ENCODE measurements at regions not wholly inside any gene's neighbourhood (a gene's known extent, or its start where the extent isn't known, plus 50 kb on each side); places are given as distances from the start of the nearest gene placed in this dataset.

DNA sequence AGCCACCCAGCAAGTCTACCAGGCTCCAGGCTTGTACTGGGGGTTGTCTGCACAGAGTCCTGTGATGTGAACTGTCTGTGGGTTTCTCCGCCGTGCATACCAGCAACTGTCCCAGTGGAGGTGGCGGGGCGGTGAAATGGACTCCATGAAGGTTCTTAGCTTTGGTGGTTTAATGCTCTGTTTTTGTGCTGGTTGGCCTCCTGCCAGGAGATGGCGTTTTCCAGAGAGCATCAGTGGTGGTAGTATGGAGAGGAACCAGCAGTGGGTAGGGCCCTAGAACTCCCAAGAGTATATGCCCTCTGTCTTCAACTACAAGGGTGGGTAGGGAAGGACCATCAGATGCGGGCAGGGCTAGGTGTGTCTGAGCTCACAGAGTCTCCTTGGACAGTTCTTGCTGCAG, 303.8 kb downstream of the TMEM121 start:
- no peak for DNase-seq
- Mint-ChIP-seq H3K4me1 (peaks cover 5% of the 10 kb centered on the region), H3K27me3 (peaks cover 53% of the 10 kb centered on the region), H3K27ac (no peak overlapping the region), H3K4me3 (no peak overlapping the region), H3K9me3 (no peaks in the 10 kb centered on the region)
- ATAC-seq: no peak

DNA sequence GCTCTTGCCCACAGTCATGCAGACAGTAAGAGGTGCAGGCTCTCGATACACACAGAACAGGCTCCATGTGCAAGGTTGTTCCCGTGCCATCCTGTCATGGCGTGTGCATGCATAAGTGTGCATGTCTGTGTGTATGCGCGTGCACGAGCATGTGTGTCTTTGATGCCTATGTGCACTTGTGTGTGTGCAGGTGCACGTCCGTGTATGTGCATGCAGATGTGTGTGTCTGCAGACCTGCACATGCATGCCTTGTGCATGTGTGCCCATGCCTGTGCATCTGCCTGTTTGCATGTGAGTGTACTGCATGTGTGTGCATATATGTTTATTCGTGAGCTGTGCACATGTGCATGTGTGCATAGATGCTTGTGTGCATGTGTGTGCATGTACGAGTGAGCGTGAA, 309.8 kb downstream of the TMEM121 start:
- ATAC-seq: no peak
- H3K4me3 Mint-ChIP-seq: no peak overlapping the region

DNA sequence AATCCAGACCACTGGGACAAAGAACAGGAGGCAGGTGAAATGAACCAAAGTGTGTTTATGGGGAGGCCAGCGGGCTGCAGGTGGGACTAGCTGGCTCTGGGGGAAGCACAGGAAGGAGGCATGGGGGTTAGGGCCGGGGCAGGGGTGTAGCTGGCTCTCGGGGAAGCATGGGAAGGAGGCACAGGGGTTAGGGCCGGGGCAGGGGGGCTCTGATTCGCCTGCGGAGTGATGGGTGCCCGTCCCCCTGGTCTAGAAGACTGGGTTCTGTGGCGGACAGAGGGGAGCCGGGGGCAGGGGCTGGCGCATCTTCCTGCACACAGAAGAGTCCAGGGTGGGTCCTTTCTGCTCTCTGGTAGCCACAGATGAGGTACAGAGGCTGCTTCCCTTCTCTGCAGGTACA, 310.3 kb downstream of the TMEM121 start:
- H3K4me1 Mint-ChIP-seq: no peaks in the 10 kb centered on the region
- no peak overlapping the region for H3K4me3 Mint-ChIP-seq
- ATAC-seq (no peak), DNase-seq (no peak)
- H3K27me3 Mint-ChIP-seq: no peaks in the 10 kb centered on the region
- H3K9me3 Mint-ChIP-seq: no peaks in the 10 kb centered on the region
- H3K27ac Mint-ChIP-seq: no peak overlapping the region

More for the DNA sequence above, 309.8 kb downstream of the TMEM121 start:
- H3K9me3 Mint-ChIP-seq: no peaks in the 10 kb centered on the region
- H3K27me3 Mint-ChIP-seq: peaks cover 5% of the 10 kb centered on the region
- H3K4me1 Mint-ChIP-seq: no peaks in the 10 kb centered on the region
- DNase-seq: no peak
- H3K27ac Mint-ChIP-seq: no peak overlapping the region

DNA sequence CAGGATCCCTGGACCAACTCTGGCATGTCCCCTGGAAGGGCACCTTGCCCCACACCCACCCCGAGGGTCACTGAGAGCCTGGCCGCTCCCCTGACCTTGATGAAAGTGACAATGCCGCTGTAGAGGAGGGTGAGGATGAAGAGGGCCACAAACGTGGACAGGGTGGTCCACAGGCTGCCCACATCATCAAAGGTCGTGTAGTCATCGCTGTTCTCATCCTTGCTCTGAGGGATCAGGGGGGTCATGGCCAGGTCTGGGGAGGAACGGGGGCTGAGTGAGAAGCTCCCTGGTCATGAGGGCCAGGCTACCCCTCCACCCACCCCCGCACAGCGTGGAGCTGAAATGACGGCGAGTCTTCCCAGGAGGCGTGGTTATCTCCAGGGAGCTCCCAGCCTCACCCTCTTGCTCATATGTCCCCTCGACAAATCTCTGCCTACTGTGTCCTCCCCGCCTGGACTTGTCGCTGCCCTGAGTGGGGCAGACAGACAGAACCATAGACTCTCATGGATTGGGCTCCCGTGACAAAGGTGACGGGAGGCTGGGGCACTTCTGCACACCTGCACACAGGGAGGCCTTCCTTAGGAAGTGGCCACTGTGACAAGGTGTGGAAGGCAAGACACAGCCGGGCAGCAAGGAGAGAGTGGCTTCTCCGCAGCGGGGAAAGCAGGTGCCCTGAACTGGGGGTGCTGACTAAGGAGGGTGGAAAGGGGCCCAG, 311.1 kb downstream of the TMEM121 start:
- H3K4me3 Mint-ChIP-seq: no peak overlapping the region
- no peaks in the 10 kb centered on the region for H3K9me3 Mint-ChIP-seq
- H3K27me3 Mint-ChIP-seq: no peaks in the 10 kb centered on the region
- ATAC-seq (no peak), DNase-seq (no peak)
- H3K27ac Mint-ChIP-seq: peak overlapping the region in 1 of 2 donors; percentile 65
- no peaks in the 10 kb centered on the region for H3K4me1 Mint-ChIP-seq

DNA sequence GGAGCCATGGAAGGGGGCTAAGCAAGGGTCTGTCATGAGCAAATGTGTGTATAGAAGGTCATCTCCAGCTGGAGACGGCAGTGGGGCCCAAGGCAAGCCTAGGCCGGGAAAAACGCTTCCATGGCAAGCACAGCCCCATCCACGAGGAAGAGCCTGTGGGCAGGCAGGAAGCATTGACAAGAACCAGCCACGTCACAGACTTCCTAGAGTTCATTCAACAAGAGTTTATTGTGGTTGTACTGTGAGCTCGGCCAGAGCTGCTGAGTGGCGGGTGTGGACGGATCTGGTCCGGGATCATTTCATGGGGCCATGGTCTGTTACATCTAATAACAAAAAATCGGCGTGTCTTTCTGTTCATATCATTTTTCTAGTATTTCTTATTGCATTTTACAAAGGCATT, 311.7 kb downstream of the TMEM121 start:
- H3K27ac Mint-ChIP-seq: no peak overlapping the region
- DNase-seq: no peak
- no peaks in the 10 kb centered on the region for H3K9me3 Mint-ChIP-seq
- no peak for ATAC-seq
- H3K4me3 Mint-ChIP-seq: no peak overlapping the region
- H3K27me3 Mint-ChIP-seq: no peaks in the 10 kb centered on the region
- H3K4me1 Mint-ChIP-seq: no peaks in the 10 kb centered on the region

DNA sequence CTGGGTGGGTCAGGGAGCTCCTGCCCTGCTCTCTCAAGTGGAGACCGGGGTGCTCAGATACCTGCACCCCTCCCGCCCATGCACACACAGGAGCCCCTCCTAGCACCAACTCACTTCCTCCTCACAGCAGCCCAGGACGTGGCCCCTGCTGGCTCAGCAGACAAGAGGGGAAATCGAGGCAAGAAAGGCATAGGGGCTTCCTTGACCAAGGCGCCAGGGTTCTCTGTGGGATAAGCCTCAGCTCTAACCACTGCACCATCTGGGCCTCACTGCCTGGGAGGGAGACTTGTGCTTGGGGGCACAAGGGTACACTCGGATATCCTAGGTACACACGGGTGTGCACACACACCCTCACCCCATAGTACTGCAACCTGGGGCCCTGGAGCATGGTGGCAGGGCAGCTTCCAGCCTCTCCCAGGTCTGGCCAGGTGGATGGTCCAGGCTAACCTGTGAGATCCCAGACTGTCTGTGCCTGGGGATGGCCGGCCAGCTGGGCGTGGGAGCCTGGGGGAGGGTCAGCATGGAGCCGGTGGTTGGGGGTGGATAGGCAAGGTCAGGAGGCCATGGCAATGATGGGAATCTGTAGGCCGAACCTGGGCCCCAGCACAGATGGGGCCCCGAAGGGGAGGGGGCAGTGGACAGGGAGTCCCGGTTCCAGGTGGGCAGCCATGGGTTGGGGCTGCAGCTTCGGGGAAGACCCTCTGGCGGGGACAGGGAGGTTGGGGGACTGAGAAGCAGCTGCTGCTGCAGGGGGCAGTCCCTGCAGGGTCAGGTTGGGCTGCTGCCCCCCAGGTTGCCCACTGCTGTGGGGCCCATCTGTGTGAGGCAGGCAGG, 312.4 kb downstream of the TMEM121 start:
- Mint-ChIP-seq H3K27ac (no peak overlapping the region), H3K27me3 (no peaks in the 10 kb centered on the region), H3K4me1 (no peaks in the 10 kb centered on the region), H3K9me3 (no peaks in the 10 kb centered on the region), H3K4me3 (no peak overlapping the region)
- DNase-seq (no peak), ATAC-seq (no peak)

DNA sequence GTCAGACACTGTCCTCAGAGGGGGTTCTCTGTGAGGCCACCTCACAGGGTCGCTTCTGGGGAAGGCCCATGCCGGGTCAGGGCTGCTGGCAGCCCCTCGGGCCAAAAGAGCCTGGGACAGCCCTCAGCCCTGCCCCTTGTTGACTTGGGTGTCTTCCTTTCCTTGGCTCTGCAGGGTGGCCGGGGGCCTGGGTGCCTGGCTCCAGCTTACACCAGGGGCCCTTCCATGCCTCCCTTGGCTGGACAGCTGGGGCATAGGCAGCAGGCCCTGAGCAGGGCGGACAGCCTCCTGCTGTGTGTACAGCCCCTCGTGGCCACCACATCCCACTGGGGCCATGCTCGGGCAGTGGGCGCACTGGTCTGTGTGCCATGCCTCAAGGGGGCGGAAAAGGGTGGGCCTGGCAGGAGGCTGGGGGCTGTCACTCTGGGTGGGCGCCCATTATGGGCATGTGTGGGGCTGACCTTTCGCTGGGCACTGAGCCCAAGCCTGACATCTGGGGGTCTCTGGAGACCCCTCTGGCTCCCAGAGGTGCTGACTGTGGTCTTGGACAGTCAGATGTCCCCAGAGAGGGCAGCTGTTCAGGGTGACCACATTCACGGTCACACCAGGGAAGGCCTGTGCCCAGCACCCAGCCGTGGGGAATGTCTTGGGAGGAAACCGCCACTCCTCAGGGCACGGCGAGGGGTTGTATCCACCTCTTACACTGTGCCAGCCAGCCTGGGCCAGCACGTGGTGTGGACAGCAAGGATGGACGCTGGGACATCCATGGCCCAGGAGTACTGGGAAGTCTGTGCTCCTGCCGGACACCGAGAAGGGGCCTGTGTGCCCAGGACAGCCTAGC, 313.3 kb downstream of the TMEM121 start:
- DNase-seq (no peak), ATAC-seq (no peak)
- H3K4me3 Mint-ChIP-seq: no peak overlapping the region
- no peak overlapping the region for H3K27ac Mint-ChIP-seq
- H3K4me1 Mint-ChIP-seq: no peaks in the 10 kb centered on the region
- H3K9me3 Mint-ChIP-seq: no peaks in the 10 kb centered on the region
- H3K27me3 Mint-ChIP-seq: no peaks in the 10 kb centered on the region

DNA sequence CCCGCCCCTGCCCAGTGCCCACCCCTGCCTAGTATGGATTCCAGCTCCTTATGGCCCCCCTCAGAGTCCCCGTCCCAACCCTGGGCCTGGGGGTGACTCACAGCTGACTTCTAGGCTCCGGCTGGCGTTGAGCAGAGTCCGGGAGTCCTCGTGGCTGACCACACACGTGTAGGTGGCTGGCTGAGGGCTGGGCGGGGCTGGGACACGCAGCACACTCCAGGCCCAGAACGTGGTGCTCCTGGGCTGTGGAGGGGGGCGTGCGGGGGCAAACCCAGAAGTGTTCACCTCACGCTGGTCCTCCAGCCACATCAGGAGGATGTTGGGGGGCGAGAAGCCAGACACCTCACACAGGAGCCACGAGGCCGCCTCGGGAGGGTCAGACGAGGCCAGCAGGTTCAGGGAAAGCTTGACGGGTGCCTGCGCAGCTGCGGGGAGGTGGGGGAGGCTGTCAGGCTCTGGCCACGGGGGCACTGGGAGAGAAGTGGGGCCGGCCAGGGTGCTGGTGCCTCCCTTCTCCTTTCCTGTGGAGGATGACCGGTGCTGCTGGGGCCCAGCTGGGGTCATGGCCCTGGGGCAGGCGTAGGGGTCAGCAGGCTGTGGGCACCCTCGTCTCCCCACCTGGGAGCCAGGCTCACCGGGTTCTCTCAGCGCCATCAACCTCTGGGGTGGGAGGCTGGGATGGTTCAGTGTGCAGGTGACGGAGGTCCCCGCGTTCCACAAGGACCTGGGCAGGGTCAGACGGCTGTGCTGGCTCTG, 314.1 kb downstream of the TMEM121 start:
- Mint-ChIP-seq H3K27me3 (no peaks in the 10 kb centered on the region), H3K9me3 (no peaks in the 10 kb centered on the region), H3K4me1 (no peaks in the 10 kb centered on the region), H3K4me3 (no peak overlapping the region), H3K27ac (no peak overlapping the region)
- DNase-seq: no peak
- ATAC-seq: no peak

DNA sequence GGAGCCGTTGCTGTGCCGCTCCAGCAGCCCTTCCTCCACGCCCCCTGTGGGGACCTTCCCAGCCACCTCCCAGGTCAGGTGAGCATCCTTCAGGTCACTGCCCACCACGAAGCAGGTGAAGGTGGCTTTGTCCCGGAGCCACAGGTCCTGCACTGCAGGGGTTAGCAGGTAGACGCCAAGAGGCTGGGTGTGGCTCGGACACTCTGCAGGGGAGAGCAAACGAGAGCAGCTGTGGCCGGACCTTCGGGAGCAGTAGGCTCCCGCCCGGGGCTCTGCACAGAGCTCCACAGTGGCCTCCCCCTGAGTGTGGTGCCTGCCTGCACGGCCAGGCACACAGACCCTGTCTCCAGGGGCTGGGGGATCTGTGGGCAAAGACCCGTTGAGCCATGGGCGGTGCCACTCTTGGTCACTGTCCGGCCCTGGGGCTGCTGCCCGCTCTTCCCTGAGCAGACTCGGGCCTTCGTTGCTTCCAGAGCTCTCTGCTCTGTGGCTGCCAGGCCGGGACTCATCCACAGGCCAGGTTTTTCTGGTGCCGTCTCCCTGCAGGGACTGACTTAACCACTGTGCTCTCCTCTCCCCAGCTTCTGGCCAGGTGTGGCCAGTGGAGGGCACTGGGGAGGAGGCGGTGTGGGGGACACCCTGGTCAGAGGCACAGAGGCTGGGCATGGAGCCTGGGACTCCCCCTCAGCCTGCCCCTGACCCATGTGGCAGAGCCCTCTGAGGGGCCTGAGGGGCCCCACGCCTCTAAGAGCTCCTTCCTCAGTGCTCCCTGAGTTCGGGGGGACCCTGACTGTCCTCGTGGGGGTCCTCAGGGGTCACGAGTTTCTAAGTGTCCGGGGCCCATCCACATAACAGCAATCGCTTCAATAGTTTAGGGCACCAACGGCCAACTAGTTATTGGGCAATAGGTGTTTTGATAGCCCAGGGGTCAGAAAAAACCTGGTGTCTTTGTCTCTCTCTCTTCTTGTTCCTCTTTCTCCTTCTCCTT, 314.9 kb downstream of the TMEM121 start:
- ATAC-seq (no peak), DNase-seq (no peak)
- no peaks in the 10 kb centered on the region for H3K9me3 Mint-ChIP-seq
- no peak overlapping the region for H3K27ac Mint-ChIP-seq
- no peaks in the 10 kb centered on the region for H3K4me1 Mint-ChIP-seq
- H3K4me3 Mint-ChIP-seq: no peak overlapping the region
- H3K27me3 Mint-ChIP-seq: no peaks in the 10 kb centered on the region

DNA sequence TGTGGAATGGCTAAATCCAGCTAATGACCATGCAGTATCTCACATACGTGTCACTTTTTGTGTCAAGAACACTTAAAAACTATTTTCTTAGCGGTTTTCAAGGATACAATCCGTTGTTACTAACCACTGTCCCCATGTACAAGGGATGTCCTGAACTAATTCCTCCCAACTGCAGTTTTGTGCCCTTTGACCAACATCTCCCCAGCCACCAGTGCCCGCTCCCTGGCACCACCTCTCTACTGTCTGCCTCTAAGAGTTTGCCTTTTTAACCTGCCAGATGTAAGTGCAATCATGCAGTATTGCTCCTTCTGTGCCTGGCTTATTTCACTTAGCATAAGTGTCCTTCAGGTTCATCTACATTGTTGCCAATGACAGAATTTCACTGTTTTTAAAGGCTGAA, 315.7 kb downstream of the TMEM121 start:
- no peak overlapping the region for H3K4me3 Mint-ChIP-seq
- no peak for DNase-seq
- no peaks in the 10 kb centered on the region for H3K4me1 Mint-ChIP-seq
- no peak for ATAC-seq
- H3K9me3 Mint-ChIP-seq: no peaks in the 10 kb centered on the region
- no peak overlapping the region for H3K27ac Mint-ChIP-seq
- H3K27me3 Mint-ChIP-seq: no peaks in the 10 kb centered on the region

DNA sequence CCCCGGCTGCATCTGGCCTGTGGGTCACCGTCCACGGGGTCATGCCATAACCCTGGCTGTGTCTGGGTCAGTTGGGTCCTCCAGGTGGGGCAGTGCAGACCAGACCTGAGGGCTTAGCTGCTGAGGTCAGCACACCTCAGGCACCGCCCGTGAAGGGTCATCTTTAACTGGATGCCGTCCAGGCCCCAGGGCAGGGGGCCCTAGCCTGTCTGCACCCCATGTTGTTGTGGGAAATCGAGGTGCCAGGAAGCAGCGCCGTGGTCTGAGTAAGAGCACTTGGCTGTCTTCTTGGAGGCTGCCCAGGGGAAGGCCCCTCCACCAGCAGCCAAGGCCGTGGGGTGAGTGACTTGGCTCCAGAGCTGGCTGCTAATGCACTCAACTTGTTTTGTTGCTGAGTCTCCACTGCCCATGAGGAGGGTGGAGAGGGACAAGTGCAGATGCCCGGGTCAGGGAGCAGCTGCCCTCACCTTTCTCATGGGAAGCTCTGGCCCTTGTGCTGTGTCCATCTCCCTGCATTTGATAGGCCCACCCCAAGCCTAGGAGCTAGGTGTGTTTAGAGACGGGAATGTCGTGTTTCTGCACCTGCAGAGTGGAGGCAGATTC, 317.2 kb downstream of the TMEM121 start:
- DNase-seq (no peak), ATAC-seq (no peak)
- Mint-ChIP-seq H3K9me3 (no peaks in the 10 kb centered on the region), H3K4me3 (no peak overlapping the region), H3K27me3 (no peaks in the 10 kb centered on the region), H3K27ac (no peak overlapping the region), H3K4me1 (no peaks in the 10 kb centered on the region)

DNA sequence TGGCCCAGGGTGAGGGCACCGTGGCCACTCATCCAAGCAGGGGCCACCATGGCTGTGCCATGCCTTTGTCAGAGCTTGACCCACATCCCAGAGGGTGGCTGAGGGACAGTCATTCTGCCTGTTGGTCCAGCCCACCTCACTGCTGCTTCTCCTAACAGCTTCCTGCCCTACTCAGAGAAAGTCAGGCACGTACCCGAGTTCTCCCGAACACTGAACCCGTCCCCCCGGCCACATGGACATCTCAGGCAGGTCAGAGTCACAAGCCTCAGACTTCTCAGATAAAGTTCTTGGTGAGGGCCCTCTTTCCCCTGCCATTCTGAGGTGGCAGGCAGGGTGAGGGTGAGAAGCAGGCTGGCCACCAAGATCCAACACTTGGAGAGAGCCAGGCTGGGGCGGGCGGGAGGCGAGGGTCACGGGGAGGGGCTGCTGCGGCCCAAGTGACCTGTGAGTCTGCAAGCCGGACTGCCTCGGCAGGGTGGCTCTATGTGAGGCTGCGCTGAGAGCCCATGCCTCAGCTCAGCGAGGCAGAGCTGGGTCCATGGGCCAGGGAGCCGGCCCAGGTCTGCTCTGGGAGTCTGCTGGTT, 317.8 kb downstream of the TMEM121 start:
- Mint-ChIP-seq H3K4me1 (no peaks in the 10 kb centered on the region), H3K4me3 (no peak overlapping the region), H3K27me3 (no peaks in the 10 kb centered on the region), H3K9me3 (no peaks in the 10 kb centered on the region), H3K27ac (peak overlapping the region; percentile 58 to 64)
- DNase-seq (no peak), ATAC-seq (no peak)

DNA sequence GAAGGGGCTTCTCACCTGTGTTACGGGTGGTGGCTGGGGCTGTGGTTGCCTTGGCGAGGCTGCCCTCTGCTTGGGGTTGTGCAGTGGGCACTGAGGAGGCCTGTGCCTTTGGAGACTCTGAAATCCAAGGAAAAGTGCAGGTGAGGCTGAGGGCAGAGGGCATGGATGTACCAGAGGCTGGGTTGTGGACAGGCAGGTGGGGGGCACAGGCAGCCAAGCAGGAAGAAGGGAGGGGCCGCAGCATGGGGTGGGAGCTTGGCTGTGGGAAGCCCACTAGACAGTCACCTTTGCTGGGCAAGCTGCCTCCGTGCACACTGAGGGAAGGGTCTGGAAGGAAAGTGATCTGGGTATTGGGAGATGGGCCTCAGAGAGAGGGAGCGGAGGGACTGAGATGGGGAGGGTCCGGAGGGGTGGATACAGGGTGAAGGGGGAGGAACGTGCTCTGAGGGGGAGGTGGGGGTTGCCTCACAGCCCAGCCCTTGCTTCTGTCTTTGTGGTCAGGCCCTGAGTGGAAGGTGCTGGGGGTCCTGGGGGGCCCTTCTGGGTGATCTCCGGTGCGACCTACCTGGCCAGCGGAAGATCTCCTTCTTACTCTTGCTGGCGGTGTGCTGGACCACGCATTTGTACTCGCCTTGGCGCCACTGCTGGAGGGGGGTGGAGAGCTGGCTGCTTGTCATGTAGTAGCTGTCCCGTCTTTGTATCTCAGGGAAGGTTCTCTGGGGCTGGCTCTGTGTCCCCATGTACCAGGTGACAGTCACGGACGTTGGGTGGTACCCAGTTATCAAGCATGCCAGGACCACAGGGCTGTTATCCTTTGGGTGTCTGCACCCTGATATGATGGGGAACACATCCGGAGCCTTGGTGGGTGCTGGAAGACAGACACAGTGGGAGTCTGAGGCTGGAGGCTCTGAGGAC, 318.7 kb downstream of the TMEM121 start:
- Mint-ChIP-seq H3K27me3 (no peaks in the 10 kb centered on the region), H3K4me3 (no peak overlapping the region), H3K9me3 (no peaks in the 10 kb centered on the region), H3K4me1 (no peaks in the 10 kb centered on the region), H3K27ac (peak overlapping the region; percentile 39 to 58)
- no peak for ATAC-seq
- DNase-seq: no peak

Measured in stimulated activated naive CD8-positive, alpha-beta T cell treated with anti-CD3 and anti-CD28 coated beads, Interleukin-15, amount 100 ng/mL, for 72 hours (primary cell).